Neural progenitor cell (in vitro differentiated cells): ENCODE measurements at regions not wholly inside any gene's neighbourhood (a gene's known extent, or its start where the extent isn't known, plus 50 kb on each side); places are given as distances from the start of the nearest gene placed in this dataset.

Source experiments
- DNase-seq: peaks from one replicate; pipeline ENCODE4 v3.0.0-alpha.2; 2016; ENCODE audit warnings: low spot score
- H2AFZ ChIP-seq: fragments of 200-600 bp; sonication (generic); replicated peaks from 2 replicates; pipeline ENCODE4 v1.6.1; 2016; ENCODE audit warnings: antibody characterized with exemption
- H3F3A ChIP-seq: fragments of 200-600 bp; sonication (generic); 2 replicates; pipeline ENCODE4 v1.6.1; 2016; ENCODE audit warnings: antibody characterized with exemption, low read depth
- H3K27ac ChIP-seq: fragments of 200-600 bp; sonication (generic); 2 replicates; pipeline ENCODE4 v1.5.1; 2016; ENCODE audit warnings: mild to moderate bottlenecking
- H3K27me3 ChIP-seq: fragments of 200-600 bp; sonication (generic); 2 replicates; pipeline ENCODE4 v1.6.1; 2016; ENCODE audit warnings: mild to moderate bottlenecking, moderate library complexity
- H3K36me3 ChIP-seq: fragments of 200-600 bp; sonication (generic); 2 replicates; pipeline ENCODE4 v1.5.1; 2016
- H3K4me1 ChIP-seq: fragments of 200-600 bp; sonication (generic); 2 replicates; pipeline ENCODE4 v1.6.1; 2016; ENCODE audit warnings: mixed run types
- H3K4me2 ChIP-seq: fragments of 200-600 bp; sonication (generic); 2 replicates; pipeline ENCODE4 v1.6.1; 2016
- H3K4me3 ChIP-seq: fragments of 200-600 bp; sonication (generic); 2 replicates; pipeline ENCODE4 v1.5.1; 2016
- H3K79me2 ChIP-seq: fragments of 200-600 bp; sonication (generic); 2 replicates; pipeline ENCODE4 v1.6.1; 2016; ENCODE audit warnings: low read depth
- H3K9ac ChIP-seq: fragments of 200-600 bp; sonication (generic); 2 replicates; pipeline ENCODE4 v1.6.1; 2016
- H3K9me3 ChIP-seq: fragments of 200-600 bp; sonication (generic); 2 replicates; pipeline ENCODE4 v1.5.1; 2016; ENCODE audit warnings: low read depth
- H4K20me1 ChIP-seq: fragments of 200-600 bp; sonication (generic); 2 replicates; pipeline ENCODE4 v1.6.1; 2016; ENCODE audit warnings: low read depth
- H3K27ac Mint-ChIP-seq: 3 replicates; pipeline ENCODE4 v1.8.0; 2021; ENCODE audit warnings: mixed read lengths
- H3K27me3 Mint-ChIP-seq: 2 replicates; pipeline ENCODE4 v1.8.0; 2022; ENCODE audit warnings: low read depth, mild to moderate bottlenecking, inconsistent platforms, moderate library complexity, mixed read lengths; ENCODE audit not compliant: insufficient read depth
- H3K36me3 Mint-ChIP-seq: 3 replicates; pipeline ENCODE4 v1.8.0; 2021; ENCODE audit warnings: mixed read lengths
- H3K4me1 Mint-ChIP-seq: 3 replicates; pipeline ENCODE4 v1.8.0; 2021; ENCODE audit warnings: mixed read lengths
- H3K4me3 Mint-ChIP-seq: 3 replicates; pipeline ENCODE4 v1.8.0; 2021; ENCODE audit warnings: mild to moderate bottlenecking, moderate library complexity, mixed read lengths
- H3K9me3 Mint-ChIP-seq: 3 replicates; pipeline ENCODE4 v1.8.0; 2020; ENCODE audit warnings: mixed read lengths
- EZH2 ChIP-seq: fragments of 200-600 bp; sonication (generic); IDR thresholded peaks from 2 replicates; pipeline ENCODE4 v1.6.1; 2017; ENCODE audit warnings: antibody characterized with exemption, mild to moderate bottlenecking, moderate library complexity
- EZH2phosphoT487 ChIP-seq: fragments of 200-600 bp; sonication (generic); IDR thresholded peaks from 2 replicates; pipeline ENCODE4 v1.6.1; 2017; ENCODE audit warnings: antibody characterized with exemption
- TF ChIP-seq, protein P1 (sequence below): fragments of 200-600 bp; sonication (generic); IDR thresholded peaks from 2 replicates; pipeline ENCODE4 v1.5.1; 2017; ENCODE audit warnings: antibody characterized with exemption, mild to moderate bottlenecking

DNA sequence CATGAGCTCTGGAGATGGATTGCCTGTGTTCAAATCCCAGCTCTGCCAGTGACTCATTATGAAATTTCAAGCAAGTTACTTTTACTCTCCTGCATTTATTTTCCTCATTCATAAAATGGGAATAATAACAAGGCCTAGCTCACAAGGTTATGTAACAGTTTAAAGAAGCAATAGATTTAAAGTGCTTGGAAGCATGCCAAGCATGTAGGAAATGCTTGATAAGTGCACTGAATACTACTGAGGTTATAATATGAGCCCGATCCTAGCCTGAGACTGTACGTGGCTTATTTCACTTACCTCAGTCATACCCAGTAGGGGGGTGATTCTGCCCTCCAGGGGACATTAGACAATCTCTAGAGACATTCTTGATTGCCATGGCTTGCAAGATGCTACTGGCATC lies 734.1 kb upstream of the WWC1 start:
- Mint-ChIP-seq H3K4me3 (no peak overlapping the region), H3K27me3 (peaks cover 8% of the 10 kb centered on the region), H3K9me3 (peaks cover 3% of the 10 kb centered on the region), H3K36me3 (no peaks in the 10 kb centered on the region), H3K4me1 (peaks cover 28% of the 10 kb centered on the region), H3K27ac (no peak overlapping the region)
- Histone ChIP-seq H4K20me1 (no peaks in the 10 kb centered on the region), H3K4me3 (no peak overlapping the region), H2AFZ (no peak overlapping the region), H3K27me3 (no peaks in the 10 kb centered on the region), H3F3A (peaks cover 7% of the 10 kb centered on the region), H3K4me1 (peaks cover 34% of the 10 kb centered on the region), H3K27ac (no peak overlapping the region), H3K9me3 (no peaks in the 10 kb centered on the region), H3K36me3 (no peaks in the 10 kb centered on the region), H3K79me2 (no peaks in the 10 kb centered on the region), H3K4me2 (no peak overlapping the region), H3K9ac (no peak overlapping the region)
- no peak for DNase-seq
- no peak for TF ChIP-seq EZH2phosphoT487

DNA sequence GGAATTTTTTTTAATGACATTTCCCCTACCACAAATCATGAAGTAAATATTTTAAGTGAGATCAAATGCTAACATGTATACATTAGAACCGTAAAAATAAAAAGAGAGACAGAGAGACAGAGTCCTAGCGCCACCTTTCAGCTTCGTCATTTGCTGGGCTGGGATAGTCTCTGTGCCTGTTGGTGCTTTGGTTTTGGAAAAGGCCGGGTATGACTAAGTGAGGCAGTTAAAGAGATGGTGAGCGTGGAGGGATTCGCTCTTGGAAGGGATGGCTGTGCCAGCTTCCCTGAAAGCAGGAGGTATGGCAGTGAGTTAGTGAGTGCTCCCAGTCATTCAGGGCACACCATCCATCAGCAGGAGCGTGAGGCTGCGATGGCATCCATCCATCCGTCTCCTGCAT lies 729.6 kb upstream of the WWC1 start:
- no peak for DNase-seq
- Histone ChIP-seq H3K36me3 (no peaks in the 10 kb centered on the region), H2AFZ (no peak overlapping the region), H3F3A (no peaks in the 10 kb centered on the region), H3K4me1 (peaks cover 8% of the 10 kb centered on the region), H3K27ac (no peak overlapping the region), H3K27me3 (no peaks in the 10 kb centered on the region), H4K20me1 (no peaks in the 10 kb centered on the region), H3K79me2 (no peaks in the 10 kb centered on the region), H3K4me2 (no peak overlapping the region), H3K9ac (no peak overlapping the region), H3K4me3 (no peak overlapping the region), H3K9me3 (no peaks in the 10 kb centered on the region)
- no peaks in the 10 kb centered on the region for H3K36me3 Mint-ChIP-seq
- no peak overlapping the region for H3K4me3 Mint-ChIP-seq
- H3K27me3 Mint-ChIP-seq, result peaks cover 6% of the 10 kb centered on the region
- TF ChIP-seq EZH2, result no peak
- TF ChIP-seq EZH2phosphoT487, result no peak
- TF ChIP-seq, protein P1, sequence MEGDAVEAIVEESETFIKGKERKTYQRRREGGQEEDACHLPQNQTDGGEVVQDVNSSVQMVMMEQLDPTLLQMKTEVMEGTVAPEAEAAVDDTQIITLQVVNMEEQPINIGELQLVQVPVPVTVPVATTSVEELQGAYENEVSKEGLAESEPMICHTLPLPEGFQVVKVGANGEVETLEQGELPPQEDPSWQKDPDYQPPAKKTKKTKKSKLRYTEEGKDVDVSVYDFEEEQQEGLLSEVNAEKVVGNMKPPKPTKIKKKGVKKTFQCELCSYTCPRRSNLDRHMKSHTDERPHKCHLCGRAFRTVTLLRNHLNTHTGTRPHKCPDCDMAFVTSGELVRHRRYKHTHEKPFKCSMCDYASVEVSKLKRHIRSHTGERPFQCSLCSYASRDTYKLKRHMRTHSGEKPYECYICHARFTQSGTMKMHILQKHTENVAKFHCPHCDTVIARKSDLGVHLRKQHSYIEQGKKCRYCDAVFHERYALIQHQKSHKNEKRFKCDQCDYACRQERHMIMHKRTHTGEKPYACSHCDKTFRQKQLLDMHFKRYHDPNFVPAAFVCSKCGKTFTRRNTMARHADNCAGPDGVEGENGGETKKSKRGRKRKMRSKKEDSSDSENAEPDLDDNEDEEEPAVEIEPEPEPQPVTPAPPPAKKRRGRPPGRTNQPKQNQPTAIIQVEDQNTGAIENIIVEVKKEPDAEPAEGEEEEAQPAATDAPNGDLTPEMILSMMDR, result peak; percentile 10
- peaks cover 2% of the 10 kb centered on the region for H3K4me1 Mint-ChIP-seq
- peaks cover 3% of the 10 kb centered on the region for H3K9me3 Mint-ChIP-seq
- H3K27ac Mint-ChIP-seq, result no peak overlapping the region

DNA sequence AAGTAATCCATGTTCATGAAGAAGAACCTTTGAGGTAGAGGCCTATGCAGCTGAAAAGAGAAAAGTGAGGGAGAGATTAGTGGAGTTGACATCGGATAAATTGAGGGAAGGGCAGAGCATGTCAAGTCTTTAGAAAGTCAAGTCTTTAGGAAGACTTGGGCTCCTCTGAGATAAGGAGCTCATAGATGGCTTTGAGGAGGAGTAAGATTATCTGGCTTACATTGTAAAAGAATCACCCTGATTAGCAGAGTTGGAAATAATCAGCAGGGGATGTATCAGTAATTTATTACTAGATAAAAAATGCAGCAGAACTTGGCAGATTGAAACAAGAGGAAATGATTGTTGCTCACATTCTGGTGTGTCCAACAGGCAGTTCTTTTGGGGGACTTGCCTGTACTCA lies 727.2 kb upstream of the WWC1 start:
- Mint-ChIP-seq H3K27ac (no peak overlapping the region), H3K4me1 (peaks cover 2% of the 10 kb centered on the region), H3K36me3 (no peaks in the 10 kb centered on the region), H3K4me3 (no peak overlapping the region), H3K27me3 (peaks cover 2% of the 10 kb centered on the region), H3K9me3 (no peaks in the 10 kb centered on the region)
- H3K4me3 ChIP-seq, result no peak overlapping the region
- H3K4me2 ChIP-seq, result no peak overlapping the region
- no peaks in the 10 kb centered on the region for H3K9me3 ChIP-seq
- H3K79me2 ChIP-seq, result no peaks in the 10 kb centered on the region
- peaks cover 2% of the 10 kb centered on the region for H3K27me3 ChIP-seq
- no peaks in the 10 kb centered on the region for H4K20me1 ChIP-seq
- no peak overlapping the region for H3K27ac ChIP-seq
- peaks cover 8% of the 10 kb centered on the region for H3K4me1 ChIP-seq
- no peaks in the 10 kb centered on the region for H3F3A ChIP-seq
- DNase-seq, result no peak
- no peak overlapping the region for H2AFZ ChIP-seq
- no peaks in the 10 kb centered on the region for H3K36me3 ChIP-seq
- TF ChIP-seq EZH2 (no peak), EZH2phosphoT487 (no peak)
- TF ChIP-seq, protein P1, result no peak
- no peak overlapping the region for H3K9ac ChIP-seq

DNA sequence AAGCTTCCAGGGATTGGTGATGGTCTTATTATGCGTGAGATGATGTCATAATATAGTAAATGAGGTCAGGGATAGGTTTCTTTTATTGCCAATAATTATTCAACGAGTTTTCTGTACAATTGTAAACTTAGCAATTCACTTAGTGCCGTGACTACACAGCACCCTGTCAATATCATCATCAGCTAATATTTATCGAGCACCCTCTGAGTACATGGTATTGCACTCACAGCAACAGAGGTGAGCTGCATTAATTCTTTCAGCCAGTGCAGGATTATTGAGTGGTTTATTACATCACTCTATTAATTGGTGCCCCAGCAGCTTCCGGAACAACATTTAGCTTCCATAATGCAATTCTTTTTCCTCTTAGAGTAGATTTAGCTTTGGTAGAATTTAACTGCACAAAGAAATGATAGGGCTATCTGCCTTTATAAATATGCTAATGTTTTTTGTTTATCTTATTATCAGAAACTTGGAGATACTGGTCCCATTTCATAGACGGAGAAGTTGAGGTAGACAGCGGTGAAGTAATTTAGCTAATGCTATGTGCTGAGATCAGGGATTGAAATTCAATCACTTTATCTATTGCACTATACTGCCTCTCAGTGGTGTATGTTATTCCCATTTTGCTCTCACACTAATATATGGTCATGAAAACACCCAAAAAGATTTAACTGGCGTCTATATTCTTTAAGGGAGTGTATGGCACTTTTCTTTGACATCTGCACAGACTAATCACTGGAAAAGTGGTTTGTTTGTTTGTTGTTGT lies 726.1 kb upstream of the WWC1 start:
- H3K36me3 Mint-ChIP-seq, result no peaks in the 10 kb centered on the region
- peaks cover 2% of the 10 kb centered on the region for H3K27me3 Mint-ChIP-seq
- peaks cover 7% of the 10 kb centered on the region for H3K4me1 Mint-ChIP-seq
- H3K27ac Mint-ChIP-seq, result no peak overlapping the region
- no peaks in the 10 kb centered on the region for H3K9me3 ChIP-seq
- peak; percentile 16 for DNase-seq
- no peaks in the 10 kb centered on the region for H4K20me1 ChIP-seq
- H3K4me2 ChIP-seq, result no peak overlapping the region
- peaks cover 13% of the 10 kb centered on the region for H3K27me3 ChIP-seq
- no peak overlapping the region for H2AFZ ChIP-seq
- no peaks in the 10 kb centered on the region for H3K79me2 ChIP-seq
- no peak overlapping the region for H3K27ac ChIP-seq
- H3K9me3 Mint-ChIP-seq, result no peaks in the 10 kb centered on the region
- TF ChIP-seq, protein P1, result peak; percentile 50
- TF ChIP-seq EZH2phosphoT487, result no peak
- no peak overlapping the region for H3K9ac ChIP-seq
- H3K36me3 ChIP-seq, result no peaks in the 10 kb centered on the region
- H3K4me3 Mint-ChIP-seq, result no peak overlapping the region
- H3F3A ChIP-seq, result no peaks in the 10 kb centered on the region
- H3K4me3 ChIP-seq, result no peak overlapping the region
- H3K4me1 ChIP-seq, result peaks cover 9% of the 10 kb centered on the region
